IMR-90 (cell line): ENCODE measurements at regions not wholly inside any gene's neighbourhood (a gene's known extent, or its start where the extent isn't known, plus 50 kb on each side); places are given as distances from the start of the nearest gene placed in this dataset.

ENCODE experiments used
- ATAC-seq: fragments of 200-7000 bp; cut with Tn5 transposase; 2 replicates; pipeline ENCODE4 v1.9.1; 2020; ENCODE audit warnings: low read depth, mild to moderate bottlenecking, moderate library complexity
- BruUV-seq: library from RNA; stranded (reverse); fragments of 400-500 nt; replicated peaks from 2 replicates; lab custom pipeline; 2021; lab: Mats Ljungman, UMichigan
- CTCF ChIA-PET: fragments of 300-600 bp; formaldehyde crosslinking; extraction: SDS; loops from one replicate; lab custom pipeline; 2021; ENCODE audit warnings: antibody characterized with exemption; lab: Yijun Ruan, JAX
- POLR2A ChIA-PET: fragments of 300-600 bp; sonication (Branson Sonifier 250); formaldehyde crosslinking; loops from one replicate; lab custom pipeline; 2022; ENCODE audit warnings: antibody characterized with exemption; ENCODE audit not compliant: unreplicated experiment; lab: Charles Lee
- DNase-seq: peaks from one replicate; pipeline ENCODE4 v3.0.0; 2013
- H2AFZ ChIP-seq: replicated peaks from 2 replicates; pipeline ENCODE3; 2013; ENCODE audit warnings: low read length, mild to moderate bottlenecking; ENCODE audit not compliant: poor library complexity
- H2AK5ac ChIP-seq: 2 replicates; pipeline ENCODE4 v1.6.1; 2013; ENCODE audit warnings: low read depth, low read length, inconsistent platforms
- H2AK9ac ChIP-seq: replicated peaks from 2 replicates; pipeline ENCODE3; 2013; ENCODE audit warnings: mild to moderate bottlenecking, low read depth, low read length, moderate library complexity; ENCODE audit not compliant: poor library complexity
- H2BK120ac ChIP-seq: 2 replicates; pipeline ENCODE4 v1.6.1; 2013; ENCODE audit warnings: low read depth, low read length, inconsistent platforms
- H2BK15ac ChIP-seq: 3 replicates; pipeline ENCODE4 v1.6.1; 2013; ENCODE audit warnings: low read depth, low read length, inconsistent platforms
- H2BK20ac ChIP-seq: 2 replicates; pipeline ENCODE4 v1.6.1; 2013; ENCODE audit warnings: low read depth, mild to moderate bottlenecking, inconsistent platforms, low read length, moderate library complexity
- H2BK5ac ChIP-seq: 2 replicates; pipeline ENCODE4 v1.6.1; 2013; ENCODE audit warnings: mild to moderate bottlenecking, low read depth, low read length, inconsistent platforms; ENCODE audit not compliant: poor library complexity, severe bottlenecking
- H3K14ac ChIP-seq: replicated peaks from 2 replicates; pipeline ENCODE4 v1.6.1; 2013; ENCODE audit warnings: low read depth, low read length, inconsistent platforms
- H3K18ac ChIP-seq: 2 replicates; pipeline ENCODE4 v1.6.1; 2013; ENCODE audit warnings: low read depth, low read length, control low read depth
- H3K23ac ChIP-seq: 2 replicates; pipeline ENCODE4 v1.6.1; 2013; ENCODE audit warnings: low read depth, low read length, inconsistent platforms
- H3K27ac ChIP-seq: 2 replicates; pipeline ENCODE4 v1.5.1; 2013; ENCODE audit warnings: mild to moderate bottlenecking, control low read depth, low read length; ENCODE audit not compliant: insufficient read depth
- H3K27me3 ChIP-seq: 2 replicates; pipeline ENCODE4 v1.6.1; 2013; ENCODE audit warnings: low read length; ENCODE audit not compliant: control insufficient read depth, insufficient read depth
- H3K36me3 ChIP-seq: 2 replicates; pipeline ENCODE4 v1.6.1; 2013; ENCODE audit warnings: low read length, mixed read lengths; ENCODE audit not compliant: control insufficient read depth, insufficient read depth
- H3K4ac ChIP-seq: 2 replicates; pipeline ENCODE4 v1.6.1; 2013; ENCODE audit warnings: low read depth, low read length, inconsistent platforms
- H3K4me1 ChIP-seq: 2 replicates; pipeline ENCODE4 v1.6.1; 2013; ENCODE audit warnings: low read length, mixed read lengths; ENCODE audit not compliant: control insufficient read depth, insufficient read depth
- H3K4me2 ChIP-seq: 2 replicates; pipeline ENCODE4 v1.6.1; 2013; ENCODE audit warnings: low read depth, mild to moderate bottlenecking, control low read depth, low read length, moderate library complexity
- H3K4me3 ChIP-seq: 2 replicates; pipeline ENCODE4 v1.5.1; 2013; ENCODE audit warnings: low read depth, mild to moderate bottlenecking, control low read depth, low read length, moderate library complexity; ENCODE audit not compliant: insufficient read depth
- H3K56ac ChIP-seq: 2 replicates; pipeline ENCODE4 v1.6.1; 2013; ENCODE audit warnings: low read length, inconsistent platforms; ENCODE audit not compliant: insufficient read depth; ENCODE audit errors: extremely low read depth
- H3K79me1 ChIP-seq, 2 experiments: 2 replicates each; pipeline ENCODE4 v1.6.1; 2013; ENCODE audit warnings: low read length in 2 of 2, inconsistent platforms in 1 of 2, low read depth in 1 of 2
- H3K9ac ChIP-seq: 2 replicates; pipeline ENCODE4 v1.6.1; 2013; ENCODE audit warnings: low read depth, low read length, control low read depth
- H3K9me1 ChIP-seq: 2 replicates; pipeline ENCODE4 v1.6.1; 2013; ENCODE audit warnings: low read length, inconsistent platforms; ENCODE audit not compliant: insufficient read depth
- H3K9me3 ChIP-seq: 2 replicates; pipeline ENCODE4 v1.6.1; 2013; ENCODE audit warnings: low read length; ENCODE audit not compliant: control insufficient read depth, insufficient read depth
- H4K20me1 ChIP-seq: 2 replicates; pipeline ENCODE4 v1.6.1; 2013; ENCODE audit warnings: low read length, inconsistent platforms; ENCODE audit not compliant: insufficient read depth
- H4K5ac ChIP-seq: 2 replicates; pipeline ENCODE4 v1.6.1; 2013; ENCODE audit warnings: mild to moderate bottlenecking, low read depth, low read length, control low read depth
- H4K8ac ChIP-seq, 2 experiments: 2 replicates each; pipeline ENCODE4 v1.6.1; 2013; ENCODE audit warnings: low read depth in 2 of 2, low read length in 2 of 2, control low read depth in 1 of 2, inconsistent platforms in 1 of 2
- H4K91ac ChIP-seq: 2 replicates; pipeline ENCODE4 v1.6.1; 2013; ENCODE audit warnings: low read depth, low read length, inconsistent platforms; ENCODE audit not compliant: insufficient read depth
- BHLHE40 ChIP-seq: fragments of 150-350 bp; IDR thresholded peaks from 2 replicates; pipeline ENCODE4 v1.6.1; 2016; ENCODE audit warnings: mild to moderate bottlenecking, low read depth, low read length
- CEBPB ChIP-seq: IDR thresholded peaks from 2 replicates; pipeline ENCODE4 v1.6.1; 2012; ENCODE audit warnings: low read depth, low read length, improper control_type of control experiment
- CHD1 ChIP-seq: IDR thresholded peaks from 2 replicates; pipeline ENCODE4 v1.6.1; 2012; ENCODE audit warnings: low read depth, low read length, improper control_type of control experiment
- CTCF ChIP-seq: conservative IDR thresholded peaks from 2 replicates; pipeline ENCODE4 v1.5.1; 2012; ENCODE audit warnings: mild to moderate bottlenecking, low read depth, low read length, improper control_type of control experiment
- ELK1 ChIP-seq: fragments of 150-350 bp; IDR thresholded peaks from 2 replicates; pipeline ENCODE4 v1.6.1; 2016; ENCODE audit warnings: low read depth, mild to moderate bottlenecking, low read length, moderate library complexity, borderline replicate concordance
- FOS ChIP-seq: fragments of 150-350 bp; IDR thresholded peaks from 2 replicates; pipeline ENCODE4 v1.6.1; 2016; ENCODE audit warnings: low read depth, low read length
- MAFK ChIP-seq: IDR thresholded peaks from 2 replicates; pipeline ENCODE4 v1.6.1; 2012; ENCODE audit warnings: low read depth, low read length, improper control_type of control experiment
- MAZ ChIP-seq: IDR thresholded peaks from 2 replicates; pipeline ENCODE4 v1.6.1; 2012; ENCODE audit warnings: low read depth, mild to moderate bottlenecking, low read length, improper control_type of control experiment, moderate library complexity, borderline replicate concordance
- MXI1 ChIP-seq: IDR thresholded peaks from 2 replicates; pipeline ENCODE4 v1.6.1; 2012; ENCODE audit warnings: low read depth, mild to moderate bottlenecking, low read length, moderate library complexity, borderline replicate concordance
- NFE2L2 ChIP-seq: fragments of 150-350 bp; IDR thresholded peaks from 2 replicates; pipeline ENCODE4 v1.6.1; 2016; ENCODE audit warnings: low read depth, mild to moderate bottlenecking, low read length
- POLR2A ChIP-seq: IDR thresholded peaks from 2 replicates; pipeline ENCODE4 v1.6.1; 2012; ENCODE audit warnings: mild to moderate bottlenecking, low read depth, low read length
- RAD21 ChIP-seq: IDR thresholded peaks from 2 replicates; pipeline ENCODE4 v1.6.1; 2012; ENCODE audit warnings: low read length, improper control_type of control experiment
- RCOR1 ChIP-seq: IDR thresholded peaks from 2 replicates; pipeline ENCODE4 v1.6.1; 2012; ENCODE audit warnings: mild to moderate bottlenecking, low read length, improper control_type of control experiment; ENCODE audit not compliant: insufficient replicate concordance
- RFX5 ChIP-seq: IDR thresholded peaks from 2 replicates; pipeline ENCODE4 v1.8.0; 2012; ENCODE audit warnings: low read depth, mild to moderate bottlenecking, low read length, moderate library complexity
- SMC3 ChIP-seq: fragments of 150-350 bp; IDR thresholded peaks from 2 replicates; pipeline ENCODE4 v1.6.1; 2016; ENCODE audit warnings: low read depth, mild to moderate bottlenecking, antibody characterized with exemption, low read length, moderate library complexity
- USF2 ChIP-seq: fragments of 150-350 bp; IDR thresholded peaks from 2 replicates; pipeline ENCODE4 v1.6.1; 2017; ENCODE audit warnings: mild to moderate bottlenecking, antibody characterized with exemption, low read length, low read depth
- WGBS, 2 experiments: methylation state at CpG; one replicate each; pipeline versions ENCODE4 v1.1.5 to v1.1.7; 2013; ENCODE audit warnings: missing lambda C conversion rate in 2 of 2; ENCODE audit not compliant: insufficient read length in 1 of 2; ENCODE audit errors: extremely low coverage in 2 of 2; 5-methylcytosine and 5-hydroxymethylcytosine counted together
- dilution Hi-C: fragments of 300-500 bp; cut with HindIII; formaldehyde crosslinking; loops from one replicate; pipeline ENCODE4 v1.14.3; 2018; ENCODE audit warnings: low sequenced_read_pairs; ENCODE audit not compliant: unreplicated experiment
- in situ Hi-C: fragments of 300-500 bp; cut with MboI; formaldehyde crosslinking; loops from 3 replicates; pipeline ENCODE4 v1.14.3; 2019; ENCODE audit warnings: low sequenced_read_pairs, inconsistent platforms, mixed read lengths
- intact Hi-C: fragments of 100-400 bp; cut with micrococcal nuclease; formaldehyde crosslinking; loops from 2 replicates; pipeline ENCODE4 v1.10.0; 2022

GRCh38 chr5:125837866-125838265, 585.3 kb upstream of the GRAMD2B start:
- BruUV-seq: no TSS peak
- dilution Hi-C loops: no loop called here
- intact Hi-C loops: loop anchor here (5.0 kb wide), 1 partner anchor 426 kb away; no protein-coding TSS in a partner anchor

More at GRCh38 chr5:125837866-125838265, 585.3 kb upstream of the GRAMD2B start:
- Histone ChIP-seq H2BK15ac (no peak overlapping the region), H3K4me3 (no peak overlapping the region), H3K4me2 (no peak overlapping the region), H2AK5ac (no peak overlapping the region), H3K79me1 (no peaks in the 10 kb centered on the region), H3K14ac (no peak overlapping the region), H3K56ac (no peak overlapping the region), H3K18ac (no peak overlapping the region), H3K4me1 (no peaks in the 10 kb centered on the region), H4K8ac (no peak overlapping the region), H4K91ac (no peak overlapping the region), H4K20me1 (no peaks in the 10 kb centered on the region), H2BK5ac (no peak overlapping the region), H2AFZ (no peak overlapping the region), H3K9me3 (no peaks in the 10 kb centered on the region), H2AK9ac (no peak overlapping the region), H2BK120ac (no peak overlapping the region), H4K5ac (no peak overlapping the region), H3K9ac (no peak overlapping the region), H3K27me3 (no peaks in the 10 kb centered on the region; the same call in 1 of the 2 replicates), H2BK20ac (no peak overlapping the region), H3K4ac (no peak overlapping the region), H3K27ac (no peak overlapping the region), H3K23ac (no peak overlapping the region), H3K9me1 (no peaks in the 10 kb centered on the region), H3K36me3 (no peaks in the 10 kb centered on the region)
- TF ChIP-seq MAFK: no peak
- no peak for TF ChIP-seq RCOR1
- no peak for TF ChIP-seq SMC3
- no peak for TF ChIP-seq CEBPB
- TF ChIP-seq CTCF: no peak
- TF ChIP-seq RFX5: no peak
- TF ChIP-seq POLR2A: no peak
- no peak for TF ChIP-seq NFE2L2
- TF ChIP-seq CHD1: no peak
- no peak for TF ChIP-seq MAZ
- TF ChIP-seq BHLHE40: no peak
- TF ChIP-seq FOS: no peak
- no peak for TF ChIP-seq MXI1
- TF ChIP-seq ELK1: no peak
- no peak for TF ChIP-seq USF2
- TF ChIP-seq RAD21: no peak
- DNase-seq (no peak), ATAC-seq (no peak)
- CTCF ChIA-PET: no interaction called here
- POLR2A ChIA-PET: no interaction called here
- WGBS, 2 experiments: no CpG with 5 or more reads among the region's 3 CpGs
- in situ Hi-C loops: no loop called here
